Natural killer cell (primary cell): ENCODE measurements at regions not wholly inside any gene's neighbourhood (a gene's known extent, or its start where the extent isn't known, plus 50 kb on each side); places are given as distances from the start of the nearest gene placed in this dataset.
"Not testable (repeated sequence)": the region's sequence is repeated elsewhere in the genome, so short reads cannot be mapped to it uniquely, and the experiment has no call there.

Source experiments
- ATAC-seq, 3 donors: fragments of 150-1000 bp in 2 of 3; fragments of 200-7000 bp in 1 of 3; cut with Tn5 transposase; 1 replicate in 1 of 3; 2 replicates in 2 of 3; pipeline ENCODE4 v1.10.0; 2021; ENCODE audit warnings: mild to moderate bottlenecking in 2 of 3, moderate library complexity in 2 of 3
- DNase-seq, 2 donors: peaks; one replicate each; pipeline versions ENCODE4 v3.0.0 to v3.0.0-alpha.2; 2013 to 2021; ENCODE audit warnings: mixed read lengths in 1 of 2
- H3K27ac ChIP-seq: one replicate; pipeline ENCODE4 v1.5.1; 2013; ENCODE audit warnings: mild to moderate bottlenecking, low read length
- H3K27me3 ChIP-seq: one replicate; pipeline ENCODE4 v1.6.1; 2013; ENCODE audit warnings: low read length; ENCODE audit not compliant: control insufficient read depth, insufficient read depth
- H3K36me3 ChIP-seq: one replicate; pipeline ENCODE4 v1.6.1; 2013; ENCODE audit warnings: low read length; ENCODE audit not compliant: control insufficient read depth, insufficient read depth
- H3K4me1 ChIP-seq: one replicate; pipeline ENCODE4 v1.6.1; 2013; ENCODE audit warnings: low read length; ENCODE audit not compliant: control insufficient read depth, insufficient read depth
- H3K4me3 ChIP-seq: one replicate; pipeline ENCODE4 v1.5.1; 2013; ENCODE audit warnings: low read length
- H3K9me3 ChIP-seq: one replicate; pipeline ENCODE4 v1.6.1; 2013; ENCODE audit warnings: low read length; ENCODE audit not compliant: control insufficient read depth, insufficient read depth
- H3K27ac Mint-ChIP-seq, 2 donors: one replicate each; pipeline ENCODE4 v1.8.0; 2022; ENCODE audit warnings: mild to moderate bottlenecking in 2 of 2, mixed read lengths in 2 of 2, moderate library complexity in 1 of 2
- H3K27me3 Mint-ChIP-seq, 2 donors: one replicate each; pipeline ENCODE4 v1.8.0; 2022; ENCODE audit warnings: low read depth in 2 of 2, mixed read lengths in 2 of 2
- H3K36me3 Mint-ChIP-seq: one replicate; pipeline ENCODE4 v1.8.0; 2022; ENCODE audit warnings: mixed read lengths
- H3K4me1 Mint-ChIP-seq, 2 donors: one replicate each; pipeline ENCODE4 v1.8.0; 2022; ENCODE audit warnings: mixed read lengths in 2 of 2
- H3K4me3 Mint-ChIP-seq: one replicate; pipeline ENCODE4 v1.8.0; 2022; ENCODE audit warnings: mild to moderate bottlenecking, moderate library complexity, mixed read lengths
- H3K9me3 Mint-ChIP-seq, 2 donors: one replicate each; pipeline ENCODE4 v1.8.0; 2022; ENCODE audit warnings: mixed read lengths in 2 of 2
- CTCF ChIP-seq: fragments of 200-600 bp; IDR thresholded peaks from one replicate; pipeline ENCODE4 v1.8.0; 2022; ENCODE audit warnings: antibody characterized with exemption
- WGBS: methylation state at CpG from one replicate; pipeline ENCODE4 v1.1.7; 2013; ENCODE audit warnings: missing lambda C conversion rate; ENCODE audit not compliant: insufficient coverage; 5-methylcytosine and 5-hydroxymethylcytosine counted together
- intact Hi-C: fragments of 100-400 bp; cut with micrococcal nuclease; formaldehyde crosslinking; loops from one replicate; pipeline ENCODE4 v1.14.2; 2022

GRCh38 chr7:86987358-86987757 is 72.1 kb downstream of the ELAPOR2 start:
- H3K4me1 ChIP-seq, H3K9me3 Mint-ChIP-seq, H3K27me3 ChIP-seq, H3K27me3 Mint-ChIP-seq, H3K4me3 Mint-ChIP-seq, H3K4me3 ChIP-seq, H3K27ac Mint-ChIP-seq, DNase-seq, H3K9me3 ChIP-seq, H3K4me1 Mint-ChIP-seq, intact Hi-C loops, H3K27ac ChIP-seq, ATAC-seq, H3K36me3 ChIP-seq, H3K36me3 Mint-ChIP-seq: not testable (repeated sequence)
- 50% methylated on average over 1 of the region's 3 CpGs for WGBS

GRCh38 chr7:86985342-86985741 is 74.1 kb downstream of the ELAPOR2 start:
- H3K4me1 ChIP-seq, H3K27ac ChIP-seq, ATAC-seq, H3K9me3 ChIP-seq, intact Hi-C loops, H3K4me3 ChIP-seq, H3K27ac Mint-ChIP-seq, H3K36me3 ChIP-seq, H3K27me3 ChIP-seq, H3K27me3 Mint-ChIP-seq, DNase-seq, H3K4me3 Mint-ChIP-seq, H3K36me3 Mint-ChIP-seq: not testable (repeated sequence)
- Mint-ChIP-seq H3K4me1 (peaks cover 0 to 11% of the 10 kb centered on the region in 2 donors), H3K9me3 (peaks cover 7 to 10% of the 10 kb centered on the region in 2 donors)
- 85% methylated on average over 2 of the region's 3 CpGs for WGBS

- peaks cover 0 to 21% of the 10 kb centered on the region in 2 donors for H3K4me1 Mint-ChIP-seq
- H3K4me3 Mint-ChIP-seq, H3K27me3 ChIP-seq, H3K27me3 Mint-ChIP-seq, intact Hi-C loops, H3K36me3 ChIP-seq, H3K4me1 ChIP-seq, H3K27ac ChIP-seq, ATAC-seq, H3K27ac Mint-ChIP-seq, H3K4me3 ChIP-seq, DNase-seq, H3K9me3 ChIP-seq, H3K36me3 Mint-ChIP-seq: not testable (repeated sequence)
- WGBS: no CpG with 5 or more reads among the region's 1 CpG
- H3K9me3 Mint-ChIP-seq: peaks cover 7 to 10% of the 10 kb centered on the region in 2 donors
Observed at GRCh38 chr7:86983654-86984053, 75.8 kb downstream of the ELAPOR2 start.

- WGBS: 86% methylated on average over 9 of the region's 9 CpGs
- ATAC-seq, H3K36me3 ChIP-seq, H3K4me3 ChIP-seq, H3K27ac Mint-ChIP-seq, H3K4me3 Mint-ChIP-seq, H3K27me3 ChIP-seq, intact Hi-C loops, H3K9me3 ChIP-seq, H3K27ac ChIP-seq, H3K4me1 ChIP-seq, DNase-seq, H3K36me3 Mint-ChIP-seq, H3K27me3 Mint-ChIP-seq: not testable (repeated sequence)
- Mint-ChIP-seq H3K4me1 (peaks cover 0 to 21% of the 10 kb centered on the region in 2 donors), H3K9me3 (peaks cover 7 to 10% of the 10 kb centered on the region in 2 donors)
Observed at GRCh38 chr7:86981937-86982336, 77.5 kb downstream of the ELAPOR2 start.

- H3K27me3 Mint-ChIP-seq: peaks cover 0 to 5% of the 10 kb centered on the region in 2 donors
- Histone ChIP-seq H3K27ac (no peak overlapping the region), H3K27me3 (no peaks in the 10 kb centered on the region), H3K9me3 (no peaks in the 10 kb centered on the region), H3K4me1 (no peaks in the 10 kb centered on the region), H3K36me3 (no peaks in the 10 kb centered on the region), H3K4me3 (no peak overlapping the region)
- H3K4me1 Mint-ChIP-seq: peaks cover 0 to 21% of the 10 kb centered on the region in 2 donors
- H3K4me3 Mint-ChIP-seq: no peak overlapping the region
- no peak overlapping the region for H3K27ac Mint-ChIP-seq
- no peak for TF ChIP-seq CTCF
- peaks cover 7 to 10% of the 10 kb centered on the region in 2 donors for H3K9me3 Mint-ChIP-seq
- ATAC-seq (no peak), DNase-seq (no peak)
- WGBS: 48% methylated on average over 2 of the region's 2 CpGs
- H3K36me3 Mint-ChIP-seq: peaks cover 7% of the 10 kb centered on the region
- intact Hi-C loops: no loop called here
Observed at GRCh38 chr7:86981127-86981526, 78.3 kb downstream of the ELAPOR2 start.
